Neuron (in vitro differentiated cells): ENCODE measurements at regions not wholly inside any gene's neighbourhood (a gene's known extent, or its start where the extent isn't known, plus 50 kb on each side); places are given as distances from the start of the nearest gene placed in this dataset.

ENCODE experiments used
- H2AFZ ChIP-seq: one replicate; pipeline ENCODE4 v1.6.1; 2013; ENCODE audit warnings: low read depth, mild to moderate bottlenecking, inconsistent platforms, low read length, moderate library complexity
- H3K27me3 ChIP-seq: one replicate; pipeline ENCODE4 v1.6.1; 2013; ENCODE audit warnings: low read length; ENCODE audit not compliant: insufficient read depth
- H3K36me3 ChIP-seq: one replicate; pipeline ENCODE4 v1.6.1; 2013; ENCODE audit warnings: low read length; ENCODE audit not compliant: insufficient read depth
- H3K4me1 ChIP-seq: one replicate; pipeline ENCODE4 v1.6.1; 2013; ENCODE audit warnings: low read length; ENCODE audit not compliant: insufficient read depth
- H3K4me3 ChIP-seq: 2 replicates; pipeline ENCODE4 v1.5.1; 2013; ENCODE audit warnings: mild to moderate bottlenecking, low read length, moderate library complexity
- H3K9me3 ChIP-seq: one replicate; pipeline ENCODE4 v1.6.1; 2013; ENCODE audit warnings: low read length

DNA sequence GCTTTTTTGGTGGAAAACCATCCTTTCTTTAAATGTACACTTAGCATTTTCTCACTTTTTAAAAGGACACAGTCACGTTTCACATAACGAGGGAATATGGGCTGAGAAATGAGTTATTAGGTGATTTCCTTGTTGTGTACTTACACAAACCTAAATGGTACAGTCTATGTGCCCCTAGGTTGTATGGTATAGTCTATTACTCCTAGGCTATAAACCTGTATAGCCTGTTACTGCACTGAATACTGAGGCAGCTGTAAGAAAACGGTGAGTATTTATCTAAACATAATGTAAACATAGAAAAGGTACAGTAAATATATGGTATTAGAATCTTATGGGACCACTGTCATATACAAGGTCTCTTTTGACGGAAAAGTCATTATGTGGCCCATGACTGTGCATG, 913.5 kb upstream of the GHITM start:
- Histone ChIP-seq H3K4me1 (no peaks in the 10 kb centered on the region), H3K36me3 (no peaks in the 10 kb centered on the region), H3K9me3 (no peaks in the 10 kb centered on the region), H3K4me3 (no peak overlapping the region), H3K27me3 (no peaks in the 10 kb centered on the region), H2AFZ (no peak overlapping the region)

DNA sequence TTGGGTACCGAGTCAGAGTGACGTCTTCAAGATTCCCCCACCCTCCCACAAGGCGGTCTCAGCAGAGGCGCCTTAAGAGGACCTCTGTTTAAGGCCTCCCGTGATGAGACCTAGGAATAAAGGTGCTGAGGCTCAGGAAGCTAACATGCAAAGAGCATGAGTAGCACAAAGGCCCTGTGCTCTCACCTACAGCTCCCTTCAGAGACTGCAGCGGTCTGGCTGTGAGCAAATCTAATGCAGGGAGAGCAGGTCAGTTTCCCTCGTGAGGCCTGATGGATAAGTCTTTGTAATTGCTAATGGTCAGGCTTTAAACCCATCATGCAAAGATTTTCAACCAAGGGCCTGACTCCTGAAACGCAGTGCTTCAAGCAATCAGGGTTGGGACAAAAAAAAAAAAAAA, 909.3 kb upstream of the GHITM start:
- H3K27me3 ChIP-seq = no peaks in the 10 kb centered on the region
- H2AFZ ChIP-seq = no peak overlapping the region
- H3K4me1 ChIP-seq = no peaks in the 10 kb centered on the region
- no peaks in the 10 kb centered on the region for H3K9me3 ChIP-seq
- H3K36me3 ChIP-seq = no peaks in the 10 kb centered on the region
- H3K4me3 ChIP-seq = no peak overlapping the region

GRCh38 chr10:83233691-83234090, 905.6 kb upstream of the GHITM start:
- Histone ChIP-seq H3K4me1 (no peaks in the 10 kb centered on the region), H3K36me3 (no peaks in the 10 kb centered on the region), H3K27me3 (no peaks in the 10 kb centered on the region), H3K9me3 (no peaks in the 10 kb centered on the region), H2AFZ (no peak overlapping the region), H3K4me3 (no peak overlapping the region)

GRCh38 chr10:83248106-83248631, 891.1 kb upstream of the GHITM start:
- Histone ChIP-seq H3K9me3 (no peaks in the 10 kb centered on the region), H3K4me1 (no peaks in the 10 kb centered on the region), H3K27me3 (no peaks in the 10 kb centered on the region), H2AFZ (no peak overlapping the region), H3K36me3 (no peaks in the 10 kb centered on the region), H3K4me3 (no peak overlapping the region)

DNA sequence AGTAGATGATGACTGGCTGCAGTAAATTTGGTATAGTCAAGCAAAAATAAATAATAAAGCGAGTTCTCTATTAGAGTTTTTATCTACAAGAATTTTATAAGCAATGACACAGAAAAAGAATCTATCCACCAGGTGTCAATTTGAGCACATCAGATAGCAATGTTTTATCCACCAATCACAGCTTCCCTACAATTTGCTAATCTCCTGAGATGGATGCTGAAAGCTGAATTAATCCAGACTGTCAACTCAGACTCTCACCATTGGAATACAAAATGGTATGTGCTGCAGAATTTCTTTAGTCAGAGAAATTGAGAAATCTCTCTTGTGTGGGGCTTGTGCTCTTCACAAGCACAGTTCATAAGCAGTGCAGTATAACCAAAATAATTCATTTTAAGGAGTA, 888.9 kb upstream of the GHITM start:
- H2AFZ ChIP-seq = no peak overlapping the region
- no peaks in the 10 kb centered on the region for H3K4me1 ChIP-seq
- H3K4me3 ChIP-seq = no peak overlapping the region
- no peaks in the 10 kb centered on the region for H3K36me3 ChIP-seq
- no peaks in the 10 kb centered on the region for H3K27me3 ChIP-seq
- peaks cover 2% of the 10 kb centered on the region for H3K9me3 ChIP-seq

GRCh38 chr10:83252169-83252568, 887.1 kb upstream of the GHITM start:
- Histone ChIP-seq H3K4me1 (no peaks in the 10 kb centered on the region), H3K4me3 (no peak overlapping the region), H3K27me3 (no peaks in the 10 kb centered on the region)

GRCh38 chr10:83252596-83252995, 886.7 kb upstream of the GHITM start:
- Histone ChIP-seq H3K4me1 (no peaks in the 10 kb centered on the region), H3K9me3 (peaks cover 2% of the 10 kb centered on the region), H2AFZ (no peak overlapping the region), H3K27me3 (no peaks in the 10 kb centered on the region), H3K4me3 (no peak overlapping the region), H3K36me3 (no peaks in the 10 kb centered on the region)

More at GRCh38 chr10:83252169-83252568, 887.1 kb upstream of the GHITM start:
- Histone ChIP-seq H2AFZ (no peak overlapping the region), H3K36me3 (no peaks in the 10 kb centered on the region), H3K9me3 (peaks cover 2% of the 10 kb centered on the region)

DNA sequence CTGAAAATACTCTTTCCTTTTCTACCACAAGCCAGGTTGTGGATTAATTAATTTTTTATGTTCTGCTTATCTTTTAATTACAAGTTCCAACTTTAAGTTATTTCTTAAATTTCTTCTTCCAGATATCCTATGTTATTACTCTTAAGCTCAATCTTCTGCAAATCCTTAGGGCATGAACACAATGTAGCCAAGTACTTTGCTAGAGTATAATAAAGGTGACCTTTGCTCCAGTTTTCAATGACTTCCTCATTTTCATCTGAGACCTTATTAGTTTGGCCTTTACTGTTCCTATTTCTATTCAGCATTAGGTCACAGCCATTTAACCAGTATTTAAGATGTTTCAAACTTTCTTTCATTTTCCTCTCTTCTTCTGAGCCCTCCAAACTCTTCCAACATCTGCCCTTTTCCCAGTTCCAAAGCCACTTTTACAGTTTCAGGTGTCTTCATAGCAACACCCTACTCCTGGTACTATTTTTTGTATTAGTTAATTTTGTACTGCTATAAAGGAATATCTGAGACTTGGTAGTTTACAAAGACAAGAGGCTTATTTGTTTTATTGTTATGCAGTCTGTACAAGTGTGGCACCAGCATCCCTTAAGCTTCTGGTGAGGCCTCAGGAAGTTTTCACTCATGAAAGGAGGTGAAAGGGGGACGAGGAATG, 886.2 kb upstream of the GHITM start:
- peaks cover 2% of the 10 kb centered on the region for H3K9me3 ChIP-seq
- H3K36me3 ChIP-seq = no peaks in the 10 kb centered on the region
- no peaks in the 10 kb centered on the region for H3K27me3 ChIP-seq
- H3K4me1 ChIP-seq = no peaks in the 10 kb centered on the region
- H2AFZ ChIP-seq = no peak overlapping the region
- H3K4me3 ChIP-seq = no peak overlapping the region

- Histone ChIP-seq H3K27me3 (no peaks in the 10 kb centered on the region), H3K36me3 (no peaks in the 10 kb centered on the region), H3K4me3 (no peak overlapping the region), H3K9me3 (peaks cover 2% of the 10 kb centered on the region), H2AFZ (no peak overlapping the region), H3K4me1 (no peaks in the 10 kb centered on the region)
These were observed 884.6 kb upstream of the GHITM start for GRCh38 chr10:83254698-83255097.

GRCh38 chr10:83262434-83262833, 876.9 kb upstream of the GHITM start:
- Histone ChIP-seq H3K4me1 (no peaks in the 10 kb centered on the region), H2AFZ (no peak overlapping the region), H3K9me3 (no peaks in the 10 kb centered on the region), H3K27me3 (no peaks in the 10 kb centered on the region), H3K4me3 (no peak overlapping the region), H3K36me3 (no peaks in the 10 kb centered on the region)

- Histone ChIP-seq H2AFZ (peak overlapping the region; percentile 26), H3K27me3 (no peaks in the 10 kb centered on the region), H3K9me3 (no peaks in the 10 kb centered on the region), H3K36me3 (no peaks in the 10 kb centered on the region), H3K4me3 (no peak overlapping the region), H3K4me1 (no peaks in the 10 kb centered on the region)
These were observed 866.5 kb upstream of the GHITM start for GRCh38 chr10:83272666-83273434.

DNA sequence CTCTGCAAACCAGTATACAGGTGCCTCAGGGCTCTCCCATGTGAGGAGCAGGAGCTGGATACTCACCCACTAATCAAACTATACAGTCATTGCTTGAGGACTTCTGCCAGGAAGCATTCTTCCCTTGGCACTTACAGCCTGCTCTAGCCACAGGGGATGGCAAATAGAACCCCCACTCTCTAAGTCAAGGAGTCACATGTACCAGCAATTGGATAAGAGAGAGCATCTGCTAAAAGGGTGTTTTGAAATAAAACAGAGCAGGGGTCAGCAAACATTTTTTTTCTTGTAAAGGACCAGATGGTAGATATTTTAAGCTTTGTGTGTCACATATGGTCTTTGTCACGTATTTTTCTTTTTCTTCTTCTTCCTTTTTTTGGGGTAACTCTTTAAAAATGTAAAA, 865.2 kb upstream of the GHITM start:
- no peaks in the 10 kb centered on the region for H3K4me1 ChIP-seq
- no peaks in the 10 kb centered on the region for H3K9me3 ChIP-seq
- no peak overlapping the region for H3K4me3 ChIP-seq
- no peaks in the 10 kb centered on the region for H3K27me3 ChIP-seq
- no peaks in the 10 kb centered on the region for H3K36me3 ChIP-seq
- H2AFZ ChIP-seq = no peak overlapping the region

GRCh38 chr10:83276971-83277370, 862.3 kb upstream of the GHITM start:
- no peaks in the 10 kb centered on the region for H3K9me3 ChIP-seq
- H2AFZ ChIP-seq = no peak overlapping the region
- H3K36me3 ChIP-seq = no peaks in the 10 kb centered on the region

More at GRCh38 chr10:83276971-83277370, 862.3 kb upstream of the GHITM start:
- Histone ChIP-seq H3K4me3 (no peak overlapping the region), H3K27me3 (no peaks in the 10 kb centered on the region), H3K4me1 (no peaks in the 10 kb centered on the region)
